ENCODE measurements at regions not wholly inside any gene's neighbourhood (a gene's known extent, or its start where the extent isn't known, plus 50 kb on each side); places are given as distances from the start of the nearest gene placed in this dataset.

DNA sequence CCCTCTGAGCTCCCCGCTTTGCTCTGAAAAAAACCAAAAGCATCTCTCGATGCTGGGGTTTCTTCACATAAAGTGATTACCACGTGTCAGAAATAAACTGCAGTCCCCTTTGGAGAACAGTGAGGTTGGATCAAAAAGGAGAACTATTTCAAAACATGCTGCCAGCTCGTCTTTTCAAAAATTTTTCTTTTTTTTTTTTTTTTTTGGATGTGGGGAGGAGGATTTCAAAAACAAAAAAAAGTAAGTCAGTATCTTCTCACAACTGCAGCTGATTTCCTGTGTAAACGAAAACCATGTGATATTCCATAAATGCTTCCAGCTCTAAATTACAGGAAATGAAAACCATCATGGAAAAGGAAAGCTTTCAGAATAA is 155.0 kb upstream of the LYZL2 start:
- TF ChIP-seq CTCF (optimal IDR thresholded peaks at IDR 0.05 in 1 of 3, IDR thresholded peaks at IDR 0.05 in 1 of 3, conservative IDR thresholded peaks at IDR 0.05 in 1 of 3; ENCODE audit: extremely low read depth in 1 of 3, insufficient read depth in 2 of 3, low read length in 3 of 3) (no peak), EZH2 (IDR thresholded peaks at IDR 0.05; ENCODE audit: low read length) (no peak)
- dilution Hi-C loops (cut with MboI; ENCODE audit: extremely low pct_ligation_motif_present, low sequenced_read_pairs) = no loop called here
- H3K79me2 ChIP-seq (ENCODE audit: control insufficient read depth, insufficient read depth, low read length) = no peaks in the 10 kb centered on the region
- H3K4me2 ChIP-seq (ENCODE audit: control insufficient read depth, extremely low read depth, insufficient read depth, low read depth, low read length) = peak overlapping the region; percentile 84
- no peaks in the 10 kb centered on the region for H3K36me3 ChIP-seq (ENCODE audit: control insufficient read depth in 2 of 2, extremely low read depth in 1 of 2, insufficient read depth in 2 of 2, low read length in 2 of 2)
- no peak for FAIRE-seq
- peaks cover 4% of the 10 kb centered on the region for H3K4me1 ChIP-seq (ENCODE audit: control insufficient read depth, extremely low read depth, insufficient read depth, low read length)
- H3K9me3 ChIP-seq (ENCODE audit: control insufficient read depth, low read depth, low read length) = no peaks in the 10 kb centered on the region
- H3K9ac ChIP-seq (ENCODE audit: control insufficient read depth, extremely low read depth, insufficient read depth, low read length) = peak overlapping the region; percentile 28
- no peak overlapping the region for H3K27ac ChIP-seq (ENCODE audit: control insufficient read depth, insufficient read depth, low read length)
- no peak for DNase-seq (ENCODE audit: low read depth, low spot score)
- peak overlapping the region; percentile 36 to 72 (median 68) for H3K4me3 ChIP-seq (ENCODE audit: control insufficient read depth in 2 of 3, extremely low read depth in 1 of 3, insufficient read depth in 2 of 3, low read depth in 1 of 3, low read length in 3 of 3)
- no peaks in the 10 kb centered on the region for H3K9me1 ChIP-seq (ENCODE audit: control insufficient read depth, extremely low read depth, insufficient read depth, low read length)
- H4K20me1 ChIP-seq (ENCODE audit: control insufficient read depth, extremely low read depth, insufficient read depth, low read length) = no peaks in the 10 kb centered on the region
- peak overlapping the region; percentile 71 for H2AFZ ChIP-seq (ENCODE audit: control insufficient read depth, low read length)
- H3K27me3 ChIP-seq (ENCODE audit: control insufficient read depth, extremely low read depth, insufficient read depth, low read length) = peaks cover 2% of the 10 kb centered on the region

GRCh38 chr10:30783939-30784501 is 154.5 kb upstream of the LYZL2 start:
- Histone ChIP-seq H3K4me3 (ENCODE audit: control insufficient read depth in 2 of 3, extremely low read depth in 1 of 3, insufficient read depth in 2 of 3, low read depth in 1 of 3, low read length in 3 of 3) (peak overlapping the region in 2 of 3 experiments; percentile 43 to 72), H3K27me3 (ENCODE audit: control insufficient read depth, extremely low read depth, insufficient read depth, low read length) (peaks cover 6% of the 10 kb centered on the region), H3K27ac (ENCODE audit: control insufficient read depth, insufficient read depth, low read length) (no peak overlapping the region), H3K9ac (ENCODE audit: control insufficient read depth, extremely low read depth, insufficient read depth, low read length) (no peak overlapping the region), H3K4me2 (ENCODE audit: control insufficient read depth, extremely low read depth, insufficient read depth, low read depth, low read length) (peak overlapping the region; percentile 84), H3K9me1 (ENCODE audit: control insufficient read depth, extremely low read depth, insufficient read depth, low read length) (no peaks in the 10 kb centered on the region), H4K20me1 (ENCODE audit: control insufficient read depth, extremely low read depth, insufficient read depth, low read length) (no peaks in the 10 kb centered on the region), H3K36me3 (ENCODE audit: control insufficient read depth in 2 of 2, extremely low read depth in 1 of 2, insufficient read depth in 2 of 2, low read length in 2 of 2) (no peaks in the 10 kb centered on the region), H3K4me1 (ENCODE audit: control insufficient read depth, extremely low read depth, insufficient read depth, low read length) (peaks cover 4% of the 10 kb centered on the region), H3K79me2 (ENCODE audit: control insufficient read depth, insufficient read depth, low read length) (no peaks in the 10 kb centered on the region), H2AFZ (ENCODE audit: control insufficient read depth, low read length) (peak overlapping the region; percentile 68), H3K9me3 (ENCODE audit: control insufficient read depth, low read depth, low read length) (no peaks in the 10 kb centered on the region)
- FAIRE-seq (no peak), DNase-seq (ENCODE audit: low read depth, low spot score) (no peak)
- peak; percentile 86 to 96 (median 88) for TF ChIP-seq CTCF (optimal IDR thresholded peaks at IDR 0.05 in 1 of 3, IDR thresholded peaks at IDR 0.05 in 1 of 3, conservative IDR thresholded peaks at IDR 0.05 in 1 of 3; ENCODE audit: extremely low read depth in 1 of 3, insufficient read depth in 2 of 3, low read length in 3 of 3)
- TF ChIP-seq EZH2 (IDR thresholded peaks at IDR 0.05; ENCODE audit: low read length) = no peak
- dilution Hi-C loops (cut with MboI; ENCODE audit: extremely low pct_ligation_motif_present, low sequenced_read_pairs) = no loop called here
